ENCODE measurements at regions not wholly inside any gene's neighbourhood (a gene's known extent, or its start where the extent isn't known, plus 50 kb on each side); places are given as distances from the start of the nearest gene placed in this dataset.

DNA sequence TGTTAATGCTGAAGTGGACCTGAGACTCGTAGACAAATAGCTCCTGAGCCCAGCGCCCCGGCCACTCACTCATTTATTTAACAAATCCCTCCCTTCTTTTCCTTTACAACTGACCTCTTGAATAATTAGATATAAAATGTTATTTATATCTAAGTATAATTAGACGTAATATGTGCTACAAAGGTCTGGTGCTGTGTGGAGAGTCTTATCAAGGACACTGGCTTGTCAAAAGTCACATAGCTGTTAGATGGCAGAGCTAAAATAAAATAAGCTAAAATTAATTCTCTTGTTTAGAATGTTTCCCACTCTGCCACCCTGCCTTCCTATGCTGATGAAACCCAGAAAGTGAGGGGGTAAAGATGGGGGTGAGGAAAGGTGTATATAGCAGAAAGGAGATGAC lies 73.0 kb upstream of the FAM216B start:
- CTCF ChIA-PET: no interaction called here
- intact Hi-C loops (cut with DNase I, micrococcal nuclease): no loop called here
- Mint-ChIP-seq H3K4me3 (no peak overlapping the region), H3K27me3 (peaks cover 6% of the 10 kb centered on the region), H3K27ac (no peak overlapping the region), H3K4me1 (ENCODE audit: low read depth) (no peaks in the 10 kb centered on the region), H3K9me3 (no peaks in the 10 kb centered on the region), H3K36me3 (ENCODE audit: low read depth) (no peaks in the 10 kb centered on the region)
- TF ChIP-seq, protein P1, sequence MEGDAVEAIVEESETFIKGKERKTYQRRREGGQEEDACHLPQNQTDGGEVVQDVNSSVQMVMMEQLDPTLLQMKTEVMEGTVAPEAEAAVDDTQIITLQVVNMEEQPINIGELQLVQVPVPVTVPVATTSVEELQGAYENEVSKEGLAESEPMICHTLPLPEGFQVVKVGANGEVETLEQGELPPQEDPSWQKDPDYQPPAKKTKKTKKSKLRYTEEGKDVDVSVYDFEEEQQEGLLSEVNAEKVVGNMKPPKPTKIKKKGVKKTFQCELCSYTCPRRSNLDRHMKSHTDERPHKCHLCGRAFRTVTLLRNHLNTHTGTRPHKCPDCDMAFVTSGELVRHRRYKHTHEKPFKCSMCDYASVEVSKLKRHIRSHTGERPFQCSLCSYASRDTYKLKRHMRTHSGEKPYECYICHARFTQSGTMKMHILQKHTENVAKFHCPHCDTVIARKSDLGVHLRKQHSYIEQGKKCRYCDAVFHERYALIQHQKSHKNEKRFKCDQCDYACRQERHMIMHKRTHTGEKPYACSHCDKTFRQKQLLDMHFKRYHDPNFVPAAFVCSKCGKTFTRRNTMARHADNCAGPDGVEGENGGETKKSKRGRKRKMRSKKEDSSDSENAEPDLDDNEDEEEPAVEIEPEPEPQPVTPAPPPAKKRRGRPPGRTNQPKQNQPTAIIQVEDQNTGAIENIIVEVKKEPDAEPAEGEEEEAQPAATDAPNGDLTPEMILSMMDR (IDR thresholded peaks at IDR 0.05): no peak
- H3K4me3 ChIP-seq (ENCODE audit: low read length): no peak overlapping the region
- DNase-seq (no peak), ATAC-seq (ENCODE audit: poor library complexity) (no peak)
- H3K36me3 ChIP-seq (ENCODE audit: insufficient read depth, low read length): no peaks in the 10 kb centered on the region
- POLR2A ChIA-PET: no interaction called here
- no peaks in the 10 kb centered on the region for H3K9me3 ChIP-seq (ENCODE audit: control insufficient read depth in 1 of 2, insufficient read depth in 1 of 2, low read length in 2 of 2)
- no peaks in the 10 kb centered on the region for H3K27me3 ChIP-seq (ENCODE audit: control insufficient read depth in 1 of 2, insufficient read depth in 2 of 2, low read length in 2 of 2)
- H3K27ac ChIP-seq (ENCODE audit: low read depth in 1 of 2, low read length in 2 of 2): no peak overlapping the region
- no peaks in the 10 kb centered on the region for H3K4me1 ChIP-seq (ENCODE audit: insufficient read depth, low read length)

GRCh38 chr13:42709276-42709675 lies 72.1 kb upstream of the FAM216B start:
- Histone ChIP-seq H3K9me3 (ENCODE audit: control insufficient read depth in 1 of 2, insufficient read depth in 1 of 2, low read length in 2 of 2) (no peaks in the 10 kb centered on the region), H3K36me3 (ENCODE audit: insufficient read depth, low read length) (no peaks in the 10 kb centered on the region), H3K27ac (ENCODE audit: low read depth in 1 of 2, low read length in 2 of 2) (no peak overlapping the region), H3K4me1 (ENCODE audit: insufficient read depth, low read length) (no peaks in the 10 kb centered on the region), H3K27me3 (ENCODE audit: control insufficient read depth in 1 of 2, insufficient read depth in 2 of 2, low read length in 2 of 2) (no peaks in the 10 kb centered on the region), H3K4me3 (ENCODE audit: low read length) (no peak overlapping the region)
- ChIA-PET CTCF (no interaction called here), POLR2A (no interaction called here)
- TF ChIP-seq, protein P1 (IDR thresholded peaks at IDR 0.05): no peak
- intact Hi-C loops (cut with DNase I, micrococcal nuclease): no loop called here
- Mint-ChIP-seq H3K4me1 (ENCODE audit: low read depth) (no peaks in the 10 kb centered on the region), H3K9me3 (no peaks in the 10 kb centered on the region), H3K4me3 (no peak overlapping the region), H3K27ac (no peak overlapping the region), H3K36me3 (ENCODE audit: low read depth) (no peaks in the 10 kb centered on the region), H3K27me3 (peaks cover 3% of the 10 kb centered on the region)
- ATAC-seq (ENCODE audit: poor library complexity) (no peak), DNase-seq (no peak)

GRCh38 chr13:42715909-42716308 lies 65.5 kb upstream of the FAM216B start:
- no peak overlapping the region for H3K4me3 Mint-ChIP-seq
- no peak for ATAC-seq (ENCODE audit: poor library complexity)

More at GRCh38 chr13:42715909-42716308, 65.5 kb upstream of the FAM216B start:
- H3K27ac ChIP-seq (ENCODE audit: low read depth in 1 of 2, low read length in 2 of 2): no peak overlapping the region
- no peaks in the 10 kb centered on the region for H3K9me3 ChIP-seq (ENCODE audit: control insufficient read depth in 1 of 2, insufficient read depth in 1 of 2, low read length in 2 of 2)
- Mint-ChIP-seq H3K4me1 (ENCODE audit: low read depth) (no peaks in the 10 kb centered on the region), H3K9me3 (no peaks in the 10 kb centered on the region), H3K27ac (no peak overlapping the region), H3K36me3 (ENCODE audit: low read depth) (no peaks in the 10 kb centered on the region), H3K27me3 (peaks cover 22% of the 10 kb centered on the region)
- POLR2A ChIA-PET: no interaction called here
- TF ChIP-seq, protein P1 (IDR thresholded peaks at IDR 0.05): no peak
- intact Hi-C loops (cut with DNase I, micrococcal nuclease): no loop called here
- H3K27me3 ChIP-seq (ENCODE audit: control insufficient read depth in 1 of 2, insufficient read depth in 2 of 2, low read length in 2 of 2): peaks cover 0 to 14% of the 10 kb centered on the region in 2 experiments
- H3K4me3 ChIP-seq (ENCODE audit: low read length): no peak overlapping the region
- no peaks in the 10 kb centered on the region for H3K36me3 ChIP-seq (ENCODE audit: insufficient read depth, low read length)
- no peaks in the 10 kb centered on the region for H3K4me1 ChIP-seq (ENCODE audit: insufficient read depth, low read length)
- no peak for DNase-seq
- CTCF ChIA-PET: no interaction called here
